CD14-positive monocyte (primary cell): ENCODE measurements at regions not wholly inside any gene's neighbourhood (a gene's known extent, or its start where the extent isn't known, plus 50 kb on each side); places are given as distances from the start of the nearest gene placed in this dataset.

ENCODE experiments used
- DNase-seq, 3 donors: peaks; one replicate each; pipeline ENCODE4 v3.0.0-alpha.2; 2011 to 2022
- H2AFZ ChIP-seq: 2 replicates; pipeline ENCODE4 v1.6.0; 2012; ENCODE audit warnings: mild to moderate bottlenecking, low read depth, low read length, inconsistent platforms; ENCODE audit not compliant: insufficient read depth, poor library complexity, severe bottlenecking
- H3K27ac ChIP-seq, 2 donors: 1 replicate in 1 of 2; 2 replicates in 1 of 2; pipeline ENCODE4 v1.5.1; 2012 to 2013; ENCODE audit warnings: low read length in 2 of 2, control low read depth in 1 of 2, inconsistent platforms in 1 of 2, low read depth in 1 of 2, mild to moderate bottlenecking in 1 of 2
- H3K27me3 ChIP-seq, 2 donors: one replicate each; pipeline versions ENCODE4 v1.6.0 to v1.6.1; 2011 to 2013; ENCODE audit warnings: low read length in 2 of 2; ENCODE audit not compliant: control insufficient read depth in 2 of 2, insufficient read depth in 2 of 2
- H3K36me3 ChIP-seq, 2 donors: replicated peaks in 1 of 2; 1 replicate in 1 of 2; 2 replicates in 1 of 2; pipeline versions ENCODE4 v1.5.1 to v1.6.1; 2012 to 2013; ENCODE audit warnings: low read length in 2 of 2, control low read depth in 1 of 2, inconsistent platforms in 1 of 2, mild to moderate bottlenecking in 1 of 2; ENCODE audit not compliant: insufficient read depth in 2 of 2, control insufficient read depth in 1 of 2
- H3K4me1 ChIP-seq, 2 donors: 1 replicate in 1 of 2; 2 replicates in 1 of 2; pipeline versions ENCODE4 v1.5.1 to v1.6.1; 2012 to 2013; ENCODE audit warnings: low read length in 2 of 2, control low read depth in 1 of 2, inconsistent platforms in 1 of 2, mild to moderate bottlenecking in 1 of 2, moderate library complexity in 1 of 2; ENCODE audit not compliant: insufficient read depth in 2 of 2, control insufficient read depth in 1 of 2
- H3K4me2 ChIP-seq: replicated peaks from 2 replicates; pipeline ENCODE3; 2012; ENCODE audit warnings: low read length, moderate library complexity, mild to moderate bottlenecking; ENCODE audit not compliant: poor library complexity, severe bottlenecking; ENCODE audit errors: extremely low read depth
- H3K4me3 ChIP-seq, 3 experiments: fragments of 200-600 bp in 1 of 3; sonication (generic) in 1 of 3; replicated peaks in 1 of 3; 1 replicate in 2 of 3; 2 replicates in 1 of 3; pipeline ENCODE4 v1.5.1; 2011 to 2013; ENCODE audit warnings: low read length in 3 of 3, mild to moderate bottlenecking in 3 of 3, control low read depth in 2 of 3, low read depth in 2 of 3, inconsistent platforms in 1 of 3, moderate library complexity in 1 of 3
- H3K79me2 ChIP-seq: 2 replicates; pipeline ENCODE4 v1.6.0; 2012; ENCODE audit warnings: mild to moderate bottlenecking, control low read depth, inconsistent platforms, low read length, moderate library complexity; ENCODE audit not compliant: insufficient read depth
- H3K9ac ChIP-seq: 2 replicates; pipeline ENCODE4 v1.6.0; 2017; ENCODE audit warnings: low read length, mild to moderate bottlenecking; ENCODE audit not compliant: insufficient read depth, poor library complexity, severe bottlenecking
- H3K9me3 ChIP-seq, 2 donors: replicated peaks in 1 of 2; 1 replicate in 1 of 2; 2 replicates in 1 of 2; pipeline versions ENCODE4 v1.5.1 to v1.6.1; 2012 to 2013; ENCODE audit warnings: low read length in 2 of 2, control low read depth in 1 of 2; ENCODE audit not compliant: control insufficient read depth in 1 of 2, insufficient read depth in 1 of 2
- H4K20me1 ChIP-seq: 2 replicates; pipeline ENCODE4 v1.6.0; 2012; ENCODE audit warnings: mild to moderate bottlenecking, low read length, control low read depth, moderate library complexity; ENCODE audit not compliant: insufficient read depth
- H3K27ac Mint-ChIP-seq, 7 donors: one replicate each; pipeline ENCODE4 v1.8.0; 2020; ENCODE audit warnings: mild to moderate bottlenecking in 7 of 7, mixed read lengths in 7 of 7, moderate library complexity in 6 of 7, inconsistent platforms in 2 of 7
- H3K27me3 Mint-ChIP-seq, 3 donors: one replicate each; pipeline ENCODE4 v1.8.0; 2021 to 2022; ENCODE audit warnings: low read depth in 3 of 3, mild to moderate bottlenecking in 3 of 3, mixed read lengths in 3 of 3, moderate library complexity in 3 of 3, inconsistent platforms in 1 of 3
- H3K36me3 Mint-ChIP-seq, 2 donors: one replicate each; pipeline ENCODE4 v1.8.0; 2020; ENCODE audit warnings: mixed read lengths in 2 of 2, inconsistent platforms in 1 of 2, mild to moderate bottlenecking in 1 of 2
- H3K4me1 Mint-ChIP-seq: one replicate; pipeline ENCODE4 v1.8.0; 2020; ENCODE audit warnings: mild to moderate bottlenecking, mixed read lengths
- H3K4me3 Mint-ChIP-seq, 2 donors: one replicate each; pipeline ENCODE4 v1.8.0; 2020; ENCODE audit warnings: mild to moderate bottlenecking in 2 of 2, mixed read lengths in 2 of 2, moderate library complexity in 1 of 2
- H3K9me3 Mint-ChIP-seq, 7 donors: one replicate each; pipeline ENCODE4 v1.8.0; 2020 to 2022; ENCODE audit warnings: mixed read lengths in 7 of 7, mild to moderate bottlenecking in 6 of 7, moderate library complexity in 6 of 7, inconsistent platforms in 2 of 7
- CTCF ChIP-seq: fragments of 200-600 bp; IDR thresholded peaks from one replicate; pipeline ENCODE4 v1.8.0; 2022; ENCODE audit warnings: antibody characterized with exemption, mild to moderate bottlenecking
- WGBS: methylation state at CpG from one replicate; pipeline ENCODE4 v1.1.5; 2013; ENCODE audit warnings: missing lambda C conversion rate; ENCODE audit not compliant: insufficient coverage; 5-methylcytosine and 5-hydroxymethylcytosine counted together
- intact Hi-C, 2 donors: fragments of 100-400 bp; cut with micrococcal nuclease; formaldehyde crosslinking; loops; one replicate each; pipeline versions ENCODE4 v1.15.0 to v1.15.1; 2023

GRCh38 chr6:164417537-164418261, 891.7 kb downstream of the C6orf118 start:
- Histone ChIP-seq H3K36me3 (no peaks in the 10 kb centered on the region), H2AFZ (no peak overlapping the region), H3K4me2 (no peak overlapping the region), H4K20me1 (no peaks in the 10 kb centered on the region), H3K79me2 (no peaks in the 10 kb centered on the region), H3K4me3 (no peak overlapping the region), H3K9me3 (peaks cover 11 to 17% of the 10 kb centered on the region in 2 donors), H3K4me1 (no peaks in the 10 kb centered on the region), H3K27me3 (no peaks in the 10 kb centered on the region), H3K27ac (no peak overlapping the region), H3K9ac (no peak overlapping the region)
- 86% methylated on average over 1 of the region's 4 CpGs for WGBS
- TF ChIP-seq CTCF, result no peak
- Mint-ChIP-seq H3K36me3 (no peaks in the 10 kb centered on the region), H3K9me3 (peaks cover 6 to 30% (median 15%) of the 10 kb centered on the region in 7 donors), H3K4me1 (no peaks in the 10 kb centered on the region), H3K27me3 (no peaks in the 10 kb centered on the region), H3K27ac (no peak overlapping the region), H3K4me3 (no peak overlapping the region)
- DNase-seq, result no peak
- intact Hi-C loops, result no loop called here

- Mint-ChIP-seq H3K9me3 (peaks cover 2 to 22% (median 8%) of the 10 kb centered on the region in 7 donors), H3K4me3 (no peak overlapping the region), H3K27ac (no peak overlapping the region), H3K4me1 (no peaks in the 10 kb centered on the region), H3K27me3 (no peaks in the 10 kb centered on the region), H3K36me3 (no peaks in the 10 kb centered on the region)
- peaks cover 3 to 15% of the 10 kb centered on the region in 2 donors for H3K9me3 ChIP-seq
- no peak overlapping the region for H3K4me2 ChIP-seq
- no peak for DNase-seq
- intact Hi-C loops, result no loop called here
- no peak for TF ChIP-seq CTCF
- H4K20me1 ChIP-seq, result no peaks in the 10 kb centered on the region
- WGBS, result 57% methylated on average over 4 of the region's 7 CpGs
- H3K9ac ChIP-seq, result no peak overlapping the region
- H3K4me3 ChIP-seq, result no peak overlapping the region
- H3K36me3 ChIP-seq, result no peaks in the 10 kb centered on the region
- no peak overlapping the region for H3K27ac ChIP-seq
- no peaks in the 10 kb centered on the region for H3K27me3 ChIP-seq
- no peaks in the 10 kb centered on the region for H3K4me1 ChIP-seq
- H2AFZ ChIP-seq, result no peak overlapping the region
- H3K79me2 ChIP-seq, result no peaks in the 10 kb centered on the region
Measured at GRCh38 chr6:164415832-164416563, 893.4 kb downstream of the C6orf118 start.
